ENCODE measurements at regions not wholly inside any gene's neighbourhood (a gene's known extent, or its start where the extent isn't known, plus 50 kb on each side); places are given as distances from the start of the nearest gene placed in this dataset.

- no peak for DNase-seq
Observed at GRCh38 chr7:145644426-145645134, 472.0 kb upstream of the CNTNAP2 start.

- DNase-seq: no peak
Observed at GRCh38 chr7:145643981-145644380, 472.6 kb upstream of the CNTNAP2 start.

GRCh38 chr7:145633513-145633912 is 483.1 kb upstream of the CNTNAP2 start:
- no peak for DNase-seq

GRCh38 chr7:145624618-145625017 is 492.0 kb upstream of the CNTNAP2 start:
- DNase-seq: no peak

GRCh38 chr7:145605963-145606362 is 510.6 kb upstream of the CNTNAP2 start:
- no peak for DNase-seq

- no peak for DNase-seq
Observed at GRCh38 chr7:145599376-145599775, 517.2 kb upstream of the CNTNAP2 start.

GRCh38 chr7:145584401-145584800 is 532.2 kb upstream of the CNTNAP2 start:
- no peak for DNase-seq

GRCh38 chr7:145582742-145583303 is 533.8 kb upstream of the CNTNAP2 start:
- no peak for DNase-seq

GRCh38 chr7:145557805-145558204 is 558.8 kb upstream of the CNTNAP2 start:
- no peak for DNase-seq

GRCh38 chr7:145543242-145543641 is 573.4 kb upstream of the CNTNAP2 start:
- DNase-seq: no peak

- DNase-seq: no peak
Observed at GRCh38 chr7:145539910-145540309, 576.7 kb upstream of the CNTNAP2 start.

- no peak for DNase-seq
Observed at GRCh38 chr7:145534301-145534700, 582.3 kb upstream of the CNTNAP2 start.

- DNase-seq: no peak
Observed at GRCh38 chr7:145520284-145520683, 596.3 kb upstream of the CNTNAP2 start.

GRCh38 chr7:145511004-145511403 is 605.6 kb upstream of the CNTNAP2 start:
- no peak for DNase-seq

- DNase-seq: no peak
Observed at GRCh38 chr7:145497911-145498525, 618.6 kb upstream of the CNTNAP2 start.

GRCh38 chr7:145490356-145490755 is 626.2 kb upstream of the CNTNAP2 start:
- DNase-seq: no peak

- DNase-seq: no peak
Observed at GRCh38 chr7:145489609-145490008, 627.0 kb upstream of the CNTNAP2 start.

GRCh38 chr7:145488816-145489215 is 627.8 kb upstream of the CNTNAP2 start:
- DNase-seq: no peak

- no peak for DNase-seq
Observed at GRCh38 chr7:145481985-145482384, 634.6 kb upstream of the CNTNAP2 start.

GRCh38 chr7:145478541-145478940 is 638.1 kb upstream of the CNTNAP2 start:
- DNase-seq: no peak

GRCh38 chr7:145474009-145474686 is 638.3 kb upstream of the TPK1 start:
- no peak for DNase-seq

GRCh38 chr7:145471883-145472282 is 636.0 kb upstream of the TPK1 start:
- no peak for DNase-seq

GRCh38 chr7:145464287-145464686 is 628.4 kb upstream of the TPK1 start:
- no peak for DNase-seq

- no peak for DNase-seq
Observed at GRCh38 chr7:145462463-145462862, 626.6 kb upstream of the TPK1 start.
